ENCODE measurements at regions not wholly inside any gene's neighbourhood (a gene's known extent, or its start where the extent isn't known, plus 50 kb on each side); places are given as distances from the start of the nearest gene placed in this dataset.

- no peak for TF ChIP-seq CTCF (IDR thresholded peaks at IDR 0.05)
- H2AFZ ChIP-seq = no peak overlapping the region
- no peaks in the 10 kb centered on the region for H3K4me1 ChIP-seq
- H3K79me2 ChIP-seq = no peaks in the 10 kb centered on the region
- H3K9me3 ChIP-seq (ENCODE audit: control insufficient read depth, low read length) = no peaks in the 10 kb centered on the region
- H3K27ac ChIP-seq = no peak overlapping the region
- H3K27me3 ChIP-seq (ENCODE audit: control insufficient read depth, insufficient read depth, low read length) = no peaks in the 10 kb centered on the region
- H3K36me3 ChIP-seq (ENCODE audit: control insufficient read depth, insufficient read depth, low read length) = no peaks in the 10 kb centered on the region
- no peak overlapping the region for H3K4me2 ChIP-seq (ENCODE audit: low read length)
- H3K4me3 ChIP-seq (ENCODE audit: low read depth, low read length) = no peak overlapping the region
- H3K9ac ChIP-seq = no peak overlapping the region
These were observed 225.6 kb downstream of the MINAR1 start for GRCh38 chr15:79657722-79658121.

- H3K4me3 ChIP-seq (ENCODE audit: low read depth, low read length) = no peak overlapping the region
- no peak overlapping the region for H3K27ac ChIP-seq
- H3K4me2 ChIP-seq (ENCODE audit: low read length) = no peak overlapping the region
- no peaks in the 10 kb centered on the region for H3K4me1 ChIP-seq
- TF ChIP-seq CTCF (IDR thresholded peaks at IDR 0.05) = no peak
- no peaks in the 10 kb centered on the region for H3K9me3 ChIP-seq (ENCODE audit: control insufficient read depth, low read length)
- H3K79me2 ChIP-seq = no peaks in the 10 kb centered on the region
- H3K9ac ChIP-seq = no peak overlapping the region
- no peaks in the 10 kb centered on the region for H3K27me3 ChIP-seq (ENCODE audit: control insufficient read depth, insufficient read depth, low read length)
- H3K36me3 ChIP-seq (ENCODE audit: control insufficient read depth, insufficient read depth, low read length) = no peaks in the 10 kb centered on the region
- no peak overlapping the region for H2AFZ ChIP-seq
These were observed 227.6 kb downstream of the MINAR1 start for GRCh38 chr15:79659691-79660090.

DNA sequence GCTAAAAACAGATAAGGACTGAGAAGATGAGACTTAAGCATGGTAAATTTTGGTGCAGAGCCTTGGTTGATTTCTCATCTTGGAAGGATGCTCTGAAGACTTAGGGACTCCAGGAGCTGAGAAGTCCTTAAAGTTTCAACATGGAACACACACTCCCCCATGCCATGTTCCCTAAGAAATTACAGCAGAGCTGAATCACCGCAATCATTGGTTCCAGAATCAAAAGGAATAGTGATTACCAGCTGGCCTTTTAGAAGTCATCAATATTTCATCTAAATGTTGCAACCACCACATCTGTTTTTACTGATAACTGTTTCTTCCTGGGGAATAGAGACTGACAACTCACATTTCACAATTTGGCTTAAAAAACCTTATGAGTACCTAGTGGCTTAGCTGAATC is 229.3 kb downstream of the MINAR1 start:
- no peak for TF ChIP-seq CTCF (IDR thresholded peaks at IDR 0.05)
- no peaks in the 10 kb centered on the region for H3K27me3 ChIP-seq (ENCODE audit: control insufficient read depth, insufficient read depth, low read length)
- H3K9me3 ChIP-seq (ENCODE audit: control insufficient read depth, low read length) = no peaks in the 10 kb centered on the region
- H2AFZ ChIP-seq = no peak overlapping the region
- no peaks in the 10 kb centered on the region for H3K36me3 ChIP-seq (ENCODE audit: control insufficient read depth, insufficient read depth, low read length)
- H3K4me3 ChIP-seq (ENCODE audit: low read depth, low read length) = no peak overlapping the region
- no peak overlapping the region for H3K27ac ChIP-seq
- no peak overlapping the region for H3K9ac ChIP-seq
- no peaks in the 10 kb centered on the region for H3K79me2 ChIP-seq
- H3K4me2 ChIP-seq (ENCODE audit: low read length) = no peak overlapping the region
- H3K4me1 ChIP-seq = no peaks in the 10 kb centered on the region

- H3K4me2 ChIP-seq (ENCODE audit: low read length) = no peak overlapping the region
- H3K36me3 ChIP-seq (ENCODE audit: control insufficient read depth, insufficient read depth, low read length) = no peaks in the 10 kb centered on the region
- H3K79me2 ChIP-seq = no peaks in the 10 kb centered on the region
- no peak overlapping the region for H2AFZ ChIP-seq
- H3K4me3 ChIP-seq (ENCODE audit: low read depth, low read length) = no peak overlapping the region
- no peak overlapping the region for H3K27ac ChIP-seq
- no peaks in the 10 kb centered on the region for H3K4me1 ChIP-seq
- H3K9ac ChIP-seq = no peak overlapping the region
- no peak for TF ChIP-seq CTCF (IDR thresholded peaks at IDR 0.05)
- H3K9me3 ChIP-seq (ENCODE audit: control insufficient read depth, low read length) = no peaks in the 10 kb centered on the region
- no peaks in the 10 kb centered on the region for H3K27me3 ChIP-seq (ENCODE audit: control insufficient read depth, insufficient read depth, low read length)
These were observed 223.2 kb downstream of the MTHFS start for GRCh38 chr15:79673416-79674123.

- no peaks in the 10 kb centered on the region for H3K27me3 ChIP-seq (ENCODE audit: control insufficient read depth, insufficient read depth, low read length)
- no peaks in the 10 kb centered on the region for H3K9me3 ChIP-seq (ENCODE audit: control insufficient read depth, low read length)
- H2AFZ ChIP-seq = no peak overlapping the region
- H3K4me3 ChIP-seq (ENCODE audit: low read depth, low read length) = no peak overlapping the region
- no peaks in the 10 kb centered on the region for H3K4me1 ChIP-seq
- H3K36me3 ChIP-seq (ENCODE audit: control insufficient read depth, insufficient read depth, low read length) = no peaks in the 10 kb centered on the region
- H3K4me2 ChIP-seq (ENCODE audit: low read length) = no peak overlapping the region
- H3K9ac ChIP-seq = no peak overlapping the region
- no peaks in the 10 kb centered on the region for H3K79me2 ChIP-seq
- H3K27ac ChIP-seq = no peak overlapping the region
- TF ChIP-seq CTCF (IDR thresholded peaks at IDR 0.05) = no peak
These were observed 222.7 kb downstream of the MTHFS start for GRCh38 chr15:79674124-79674465.

Measured in parathyroid adenoma (tissue), 2 donors.